B cell (primary cell): ENCODE measurements at regions not wholly inside any gene's neighbourhood (a gene's known extent, or its start where the extent isn't known, plus 50 kb on each side); places are given as distances from the start of the nearest gene placed in this dataset.

ENCODE experiments used
- ATAC-seq: fragments of 200-7000 bp; cut with Tn5 transposase; one replicate; pipeline ENCODE4 v1.10.0; 2021; ENCODE audit warnings: low read depth, mild to moderate bottlenecking, moderate number of reproducible peaks, moderate library complexity
- CTCF ChIA-PET: fragments of 350-600 bp; sonication (Branson Sonifier 250); formaldehyde crosslinking; loops from one replicate; lab custom pipeline; 2021; ENCODE audit warnings: antibody characterized with exemption, inconsistent platforms; lab: Charles Lee
- POLR2A ChIA-PET: fragments of 350-600 bp; sonication (Branson Sonifier 250); formaldehyde crosslinking; loops from one replicate; lab custom pipeline; 2021; ENCODE audit warnings: antibody characterized with exemption; lab: Charles Lee
- DNase-seq: peaks from one replicate; pipeline ENCODE4 v3.0.0; 2013
- H2AFZ ChIP-seq: 2 replicates; pipeline ENCODE4 v1.6.1; 2012; ENCODE audit warnings: mild to moderate bottlenecking, low read depth, low read length; ENCODE audit not compliant: insufficient read depth, poor library complexity, severe bottlenecking
- H3K27ac ChIP-seq, 2 donors: 1 replicate in 1 of 2; 2 replicates in 1 of 2; pipeline ENCODE4 v1.5.1; 2012 to 2013; ENCODE audit warnings: low read length in 2 of 2, mild to moderate bottlenecking in 2 of 2, moderate library complexity in 1 of 2
- H3K27me3 ChIP-seq, 4 experiments: fragments of 200-600 bp in 1 of 4; sonication (generic) in 1 of 4; replicated peaks in 1 of 4; 1 replicate in 2 of 4; 2 replicates in 2 of 4; pipeline versions ENCODE4 v1.6.1 to v1.7.0; 2013 to 2016; ENCODE audit warnings: low read length in 3 of 4, mild to moderate bottlenecking in 2 of 4, mixed read lengths in 1 of 4, moderate library complexity in 1 of 4; ENCODE audit not compliant: insufficient read depth in 4 of 4, control insufficient read depth in 3 of 4; ENCODE audit errors: control extremely low read depth in 1 of 4
- H3K36me3 ChIP-seq, 2 experiments: replicated peaks in 1 of 2; 1 replicate in 1 of 2; 2 replicates in 1 of 2; pipeline versions ENCODE4 v1.6.1 to v1.7.1; 2013; ENCODE audit warnings: low read length in 1 of 2; ENCODE audit not compliant: insufficient read depth in 2 of 2, control insufficient read depth in 1 of 2; ENCODE audit errors: control extremely low read depth in 1 of 2, extremely low read depth in 1 of 2
- H3K4me1 ChIP-seq, 2 donors: fragments of 200-600 bp in 1 of 2; sonication (generic) in 1 of 2; 1 replicate in 1 of 2; 2 replicates in 1 of 2; pipeline versions ENCODE4 v1.5.1 to v1.6.1; 2013 to 2017; ENCODE audit warnings: low read length in 2 of 2; ENCODE audit not compliant: control insufficient read depth in 2 of 2, insufficient read depth in 2 of 2
- H3K4me2 ChIP-seq: replicated peaks from 2 replicates; pipeline ENCODE3; 2012; ENCODE audit warnings: mild to moderate bottlenecking, low read depth, low read length; ENCODE audit not compliant: poor library complexity, severe bottlenecking
- H3K4me3 ChIP-seq, 5 experiments: fragments of 200-600 bp in 1 of 5; sonication (generic) in 1 of 5; 1 replicate in 3 of 5; 2 replicates in 2 of 5; pipeline versions ENCODE4 v1.5.1 to v1.7.0; 2011 to 2016; ENCODE audit warnings: low read length in 4 of 5, mild to moderate bottlenecking in 4 of 5, low read depth in 2 of 5, control low read depth in 1 of 5, moderate library complexity in 1 of 5; ENCODE audit not compliant: insufficient read depth in 1 of 5; ENCODE audit errors: control extremely low read depth in 1 of 5, extremely low read depth in 1 of 5
- H3K79me2 ChIP-seq: fragments of 200-600 bp; sonication (generic); one replicate; pipeline ENCODE4 v1.6.0; 2016; ENCODE audit warnings: low read length; ENCODE audit not compliant: control insufficient read depth, insufficient read depth
- H3K9ac ChIP-seq: fragments of 200-600 bp; sonication (generic); 2 replicates; pipeline ENCODE4 v1.6.1; 2017; ENCODE audit warnings: mild to moderate bottlenecking, low read length, moderate library complexity
- H3K9me3 ChIP-seq, 3 donors: one replicate each; pipeline versions ENCODE4 v1.6.1 to v1.7.1; 2013; ENCODE audit warnings: low read length in 2 of 3; ENCODE audit not compliant: control insufficient read depth in 2 of 3, insufficient read depth in 1 of 3; ENCODE audit errors: control extremely low read depth in 1 of 3
- H4K20me1 ChIP-seq: 2 replicates; pipeline ENCODE4 v1.6.0; 2012; ENCODE audit warnings: mild to moderate bottlenecking, low read length; ENCODE audit not compliant: insufficient read depth, control insufficient read depth, poor library complexity, severe bottlenecking
- H3K27ac Mint-ChIP-seq: one replicate; pipeline ENCODE4 v1.8.0; 2021; ENCODE audit warnings: mixed read lengths
- H3K27me3 Mint-ChIP-seq: one replicate; pipeline ENCODE4 v1.8.0; 2021; ENCODE audit warnings: mixed read lengths
- H3K4me1 Mint-ChIP-seq: one replicate; pipeline ENCODE4 v1.8.0; 2021; ENCODE audit warnings: mixed read lengths
- H3K4me3 Mint-ChIP-seq: one replicate; pipeline ENCODE4 v1.8.0; 2021; ENCODE audit warnings: mixed read lengths
- H3K9me3 Mint-ChIP-seq: one replicate; pipeline ENCODE4 v1.8.0; 2022; ENCODE audit warnings: mixed read lengths; ENCODE audit not compliant: insufficient read depth
- EZH2 ChIP-seq: IDR thresholded peaks from 2 replicates; pipeline ENCODE4 v1.6.1; 2012; ENCODE audit warnings: borderline replicate concordance, low read depth, mild to moderate bottlenecking, moderate library complexity, low read length; ENCODE audit not compliant: insufficient read depth, poor library complexity, severe bottlenecking
- WGBS: methylation state at CpG from one replicate; pipeline ENCODE4 v1.1.5; 2013; ENCODE audit warnings: missing lambda C conversion rate; ENCODE audit not compliant: insufficient coverage; 5-methylcytosine and 5-hydroxymethylcytosine counted together
- intact Hi-C: fragments of 100-400 bp; cut with micrococcal nuclease; formaldehyde crosslinking; loops from one replicate; pipeline ENCODE4 v1.10.0; 2022
- TF ChIP-seq, protein P1 (sequence below): fragments of 200-600 bp; IDR thresholded peaks from one replicate; pipeline ENCODE4 v1.8.0; 2022; ENCODE audit warnings: antibody characterized with exemption, mild to moderate bottlenecking

DNA sequence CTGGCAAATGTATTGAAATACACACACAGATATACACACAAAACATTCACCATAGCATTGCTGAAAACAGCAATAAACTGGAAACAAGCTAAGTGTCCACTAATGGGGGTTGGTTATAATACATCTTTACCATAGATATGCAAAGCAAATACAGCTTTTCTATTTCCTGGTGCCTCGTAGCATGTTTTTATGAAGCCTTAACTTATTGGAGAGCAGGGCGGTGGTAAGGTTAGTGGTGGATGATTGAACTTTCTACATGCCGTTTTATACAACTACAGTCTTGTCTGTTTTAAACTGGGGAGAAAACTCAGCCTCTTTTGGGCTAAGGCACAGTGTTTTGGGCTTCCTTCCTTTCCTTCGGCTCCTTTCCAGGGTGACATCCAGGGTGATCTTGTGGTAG lies 104.5 kb downstream of the NR2F2 start:
- no peaks in the 10 kb centered on the region for H3K4me1 Mint-ChIP-seq
- no peak overlapping the region for H3K4me3 Mint-ChIP-seq
- intact Hi-C loops = no loop called here

DNA sequence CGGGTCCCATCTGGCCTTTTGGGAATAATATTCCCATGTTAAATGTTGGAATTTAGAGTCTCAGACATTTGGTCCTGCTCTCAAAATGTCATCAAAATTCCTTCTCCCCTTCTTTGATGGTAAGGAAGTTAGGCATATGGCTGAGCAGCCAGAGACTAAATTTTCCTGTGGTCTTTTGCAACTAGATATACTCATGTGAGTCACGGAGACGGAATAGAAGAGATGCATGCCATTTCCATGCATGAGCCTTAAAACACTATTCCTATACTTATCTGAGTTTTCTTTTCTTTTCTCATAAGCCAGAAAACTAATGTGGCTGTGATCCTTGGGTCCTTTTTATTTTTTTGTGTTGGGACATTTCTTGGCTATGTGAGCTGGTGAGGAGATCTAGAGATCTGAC lies 105.3 kb downstream of the NR2F2 start:
- Histone ChIP-seq H3K4me3 (no peak overlapping the region), H3K4me1 (no peaks in the 10 kb centered on the region), H3K27ac (no peak overlapping the region), H2AFZ (no peak overlapping the region), H4K20me1 (no peaks in the 10 kb centered on the region), H3K9ac (no peak overlapping the region), H3K4me2 (no peak overlapping the region), H3K36me3 (no peaks in the 10 kb centered on the region), H3K9me3 (no peaks in the 10 kb centered on the region), H3K27me3 (no peaks in the 10 kb centered on the region), H3K79me2 (no peaks in the 10 kb centered on the region)
- ATAC-seq (no peak), DNase-seq (no peak)
- Mint-ChIP-seq H3K9me3 (peaks cover 2% of the 10 kb centered on the region), H3K27ac (no peak overlapping the region), H3K4me3 (no peak overlapping the region), H3K27me3 (no peaks in the 10 kb centered on the region), H3K4me1 (no peaks in the 10 kb centered on the region)
- no peak for TF ChIP-seq EZH2
- TF ChIP-seq, protein P1, sequence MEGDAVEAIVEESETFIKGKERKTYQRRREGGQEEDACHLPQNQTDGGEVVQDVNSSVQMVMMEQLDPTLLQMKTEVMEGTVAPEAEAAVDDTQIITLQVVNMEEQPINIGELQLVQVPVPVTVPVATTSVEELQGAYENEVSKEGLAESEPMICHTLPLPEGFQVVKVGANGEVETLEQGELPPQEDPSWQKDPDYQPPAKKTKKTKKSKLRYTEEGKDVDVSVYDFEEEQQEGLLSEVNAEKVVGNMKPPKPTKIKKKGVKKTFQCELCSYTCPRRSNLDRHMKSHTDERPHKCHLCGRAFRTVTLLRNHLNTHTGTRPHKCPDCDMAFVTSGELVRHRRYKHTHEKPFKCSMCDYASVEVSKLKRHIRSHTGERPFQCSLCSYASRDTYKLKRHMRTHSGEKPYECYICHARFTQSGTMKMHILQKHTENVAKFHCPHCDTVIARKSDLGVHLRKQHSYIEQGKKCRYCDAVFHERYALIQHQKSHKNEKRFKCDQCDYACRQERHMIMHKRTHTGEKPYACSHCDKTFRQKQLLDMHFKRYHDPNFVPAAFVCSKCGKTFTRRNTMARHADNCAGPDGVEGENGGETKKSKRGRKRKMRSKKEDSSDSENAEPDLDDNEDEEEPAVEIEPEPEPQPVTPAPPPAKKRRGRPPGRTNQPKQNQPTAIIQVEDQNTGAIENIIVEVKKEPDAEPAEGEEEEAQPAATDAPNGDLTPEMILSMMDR = no peak
- WGBS = no CpG with 5 or more reads among the region's 3 CpGs
- intact Hi-C loops = no loop called here
- ChIA-PET POLR2A (no interaction called here), CTCF (no interaction called here)

More for the DNA sequence above, 104.5 kb downstream of the NR2F2 start:
- H3K79me2 ChIP-seq = no peaks in the 10 kb centered on the region
- no peaks in the 10 kb centered on the region for H4K20me1 ChIP-seq
- ATAC-seq (no peak), DNase-seq (no peak)
- H3K9ac ChIP-seq = no peak overlapping the region
- CTCF ChIA-PET = no interaction called here
- H3K4me1 ChIP-seq = no peaks in the 10 kb centered on the region
- H3K27ac ChIP-seq = no peak overlapping the region
- H3K27me3 Mint-ChIP-seq = no peaks in the 10 kb centered on the region
- no CpG with 5 or more reads among the region's 4 CpGs for WGBS
- H2AFZ ChIP-seq = no peak overlapping the region
- H3K36me3 ChIP-seq = no peaks in the 10 kb centered on the region
- peaks cover 2% of the 10 kb centered on the region for H3K9me3 Mint-ChIP-seq
- H3K9me3 ChIP-seq = no peaks in the 10 kb centered on the region
- no peak overlapping the region for H3K27ac Mint-ChIP-seq
- POLR2A ChIA-PET = no interaction called here
- no peaks in the 10 kb centered on the region for H3K27me3 ChIP-seq
- H3K4me2 ChIP-seq = no peak overlapping the region
- no peak for TF ChIP-seq EZH2
- TF ChIP-seq, protein P1 = no peak
- H3K4me3 ChIP-seq = no peak overlapping the region
